ENCODE measurements at regions not wholly inside any gene's neighbourhood (a gene's known extent, or its start where the extent isn't known, plus 50 kb on each side); places are given as distances from the start of the nearest gene placed in this dataset.

- DNase-seq, result no peak
These were observed 654.5 kb downstream of the TOX3 start for GRCh38 chr16:51892293-51893007.

GRCh38 chr16:51888534-51888933 lies 658.4 kb downstream of the TOX3 start:
- DNase-seq, result no peak

- no peak for DNase-seq
These were observed 658.9 kb downstream of the TOX3 start for GRCh38 chr16:51888016-51888415.

- no peak for DNase-seq
These were observed 660.5 kb downstream of the TOX3 start for GRCh38 chr16:51886456-51886855.

GRCh38 chr16:51884773-51885172 lies 662.2 kb downstream of the TOX3 start:
- DNase-seq, result no peak

- no peak for DNase-seq
These were observed 665.2 kb downstream of the TOX3 start for GRCh38 chr16:51881731-51882130.

GRCh38 chr16:51880776-51881175 lies 666.2 kb downstream of the TOX3 start:
- no peak for DNase-seq

GRCh38 chr16:51877686-51878085 lies 669.3 kb downstream of the TOX3 start:
- DNase-seq, result no peak

GRCh38 chr16:51876934-51877333 lies 670.0 kb downstream of the TOX3 start:
- no peak for DNase-seq

- no peak for DNase-seq
These were observed 670.4 kb downstream of the TOX3 start for GRCh38 chr16:51876601-51876875.

GRCh38 chr16:51875834-51876600 lies 670.9 kb downstream of the TOX3 start:
- DNase-seq, result no peak

- no peak for DNase-seq
These were observed 674.4 kb downstream of the TOX3 start for GRCh38 chr16:51872524-51872923.

GRCh38 chr16:51870296-51870854 lies 676.6 kb downstream of the TOX3 start:
- no peak for DNase-seq

- no peak for DNase-seq
These were observed 677.8 kb downstream of the TOX3 start for GRCh38 chr16:51869176-51869575.

GRCh38 chr16:51868631-51869030 lies 678.3 kb downstream of the TOX3 start:
- no peak for DNase-seq

- DNase-seq, result no peak
These were observed 679.4 kb downstream of the TOX3 start for GRCh38 chr16:51867386-51868065.

- DNase-seq, result no peak
These were observed 682.4 kb downstream of the TOX3 start for GRCh38 chr16:51864575-51864974.

GRCh38 chr16:51854401-51854951 lies 692.5 kb downstream of the TOX3 start:
- DNase-seq, result no peak

GRCh38 chr16:51853586-51853985 lies 693.4 kb downstream of the TOX3 start:
- no peak for DNase-seq

- DNase-seq, result no peak
These were observed 694.1 kb downstream of the TOX3 start for GRCh38 chr16:51852892-51853291.

GRCh38 chr16:51851111-51851510 lies 695.8 kb downstream of the TOX3 start:
- DNase-seq, result no peak

- DNase-seq, result no peak
These were observed 697.2 kb downstream of the TOX3 start for GRCh38 chr16:51849715-51850114.

GRCh38 chr16:51845586-51846305 lies 694.7 kb upstream of the SALL1 start:
- no peak for DNase-seq

Data from activated CD8-positive, alpha-beta memory T cell treated with anti-CD3 and anti-CD28 coated beads, Interleukin-2, amount 50 U/mL, for 4 hours (primary cell).